IPS-NIHi7 (cell line): ENCODE measurements at regions not wholly inside any gene's neighbourhood (a gene's known extent, or its start where the extent isn't known, plus 50 kb on each side); places are given as distances from the start of the nearest gene placed in this dataset.
"Not testable (repeated sequence)": the region's sequence is repeated elsewhere in the genome, so short reads cannot be mapped to it uniquely, and the experiment has no call there.

Experiments used
- DNase-seq: peaks from one replicate; pipeline ENCODE4 v3.0.0; 2012; ENCODE audit warnings: mixed read lengths; ENCODE audit errors: extremely low spot score

GRCh38 chr1:98119796-98120195, 199.0 kb upstream of the DPYD start:
- peak; percentile 65 for DNase-seq

- no peak for DNase-seq
Observed at GRCh38 chr1:98113811-98114210, 193.0 kb upstream of the DPYD start.

- no peak for DNase-seq
Observed at GRCh38 chr1:98112626-98113025, 191.8 kb upstream of the DPYD start.

GRCh38 chr1:98110674-98111073, 189.8 kb upstream of the DPYD start:
- DNase-seq, result no peak

- DNase-seq, result not testable (repeated sequence)
Observed at GRCh38 chr1:98108378-98108777, 187.5 kb upstream of the DPYD start.

- DNase-seq, result no peak
Observed at GRCh38 chr1:98107256-98107655, 186.4 kb upstream of the DPYD start.

- DNase-seq, result no peak
Observed at GRCh38 chr1:98104289-98104688, 183.5 kb upstream of the DPYD start.

- DNase-seq, result no peak
Observed at GRCh38 chr1:98103617-98104285, 182.9 kb upstream of the DPYD start.

GRCh38 chr1:98102345-98103030, 181.7 kb upstream of the DPYD start:
- no peak for DNase-seq

- no peak for DNase-seq
Observed at GRCh38 chr1:98101364-98101763, 180.5 kb upstream of the DPYD start.

GRCh38 chr1:98099501-98099900, 178.7 kb upstream of the DPYD start:
- DNase-seq, result no peak

GRCh38 chr1:98098473-98098872, 177.6 kb upstream of the DPYD start:
- no peak for DNase-seq

GRCh38 chr1:98090351-98090750, 169.5 kb upstream of the DPYD start:
- no peak for DNase-seq

GRCh38 chr1:98088381-98088780, 167.5 kb upstream of the DPYD start:
- DNase-seq, result no peak

GRCh38 chr1:98086796-98087441, 166.1 kb upstream of the DPYD start:
- peak; percentile 35 for DNase-seq

- DNase-seq, result no peak
Observed at GRCh38 chr1:98086156-98086555, 165.3 kb upstream of the DPYD start.

- DNase-seq, result no peak
Observed at GRCh38 chr1:98084188-98084587, 163.4 kb upstream of the DPYD start.

GRCh38 chr1:98081944-98082343, 161.1 kb upstream of the DPYD start:
- DNase-seq, result no peak

GRCh38 chr1:98078596-98078995, 157.8 kb upstream of the DPYD start:
- DNase-seq, result no peak

GRCh38 chr1:98077691-98078090, 156.9 kb upstream of the DPYD start:
- no peak for DNase-seq

- no peak for DNase-seq
Observed at GRCh38 chr1:98075626-98076025, 154.8 kb upstream of the DPYD start.

- DNase-seq, result no peak
Observed at GRCh38 chr1:98073823-98074222, 153.0 kb upstream of the DPYD start.

GRCh38 chr1:98073106-98073505, 152.3 kb upstream of the DPYD start:
- no peak for DNase-seq
